ENCODE measurements at regions not wholly inside any gene's neighbourhood (a gene's known extent, or its start where the extent isn't known, plus 50 kb on each side); places are given as distances from the start of the nearest gene placed in this dataset.

DNA sequence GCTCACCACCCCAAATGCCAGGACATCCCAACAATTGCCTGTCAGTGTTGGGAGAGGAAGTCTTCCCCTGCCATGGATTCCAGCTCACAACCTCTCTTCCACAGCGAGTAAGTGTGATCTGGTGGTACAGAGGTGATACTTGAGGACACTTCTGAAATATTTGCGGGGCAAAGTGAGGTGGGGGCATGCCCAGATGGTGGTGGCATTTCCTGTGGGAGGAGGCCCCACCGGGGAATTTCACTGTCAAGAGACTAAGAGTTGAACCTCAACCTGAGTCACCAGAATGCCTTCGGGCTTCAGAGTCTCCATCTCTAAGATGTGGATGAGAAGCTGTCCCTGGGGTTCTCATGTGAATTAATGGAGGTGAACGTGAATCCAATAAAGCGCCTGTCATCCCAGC, 122.3 kb upstream of the RFLNA start:
- no peak overlapping the region for H4K8ac ChIP-seq (replicated peaks; ENCODE audit: insufficient read length, low read depth, low read length)
- no peak overlapping the region for H2BK20ac ChIP-seq (ENCODE audit: low read depth, low read length, poor library complexity, severe bottlenecking)
- no peak overlapping the region for H2BK120ac ChIP-seq (ENCODE audit: low read depth, low read length, poor library complexity, severe bottlenecking)
- H3K14ac ChIP-seq (ENCODE audit: insufficient read depth, low read length) = no peak overlapping the region
- no peak overlapping the region for H2BK5ac ChIP-seq (ENCODE audit: insufficient read length, low read length)
- H4K91ac ChIP-seq (ENCODE audit: insufficient read length, low read depth, low read length) = no peak overlapping the region
- H3K56ac ChIP-seq (ENCODE audit: insufficient read length, low read depth, low read length) = no peak overlapping the region
- H3K4me3 Mint-ChIP-seq = no peak overlapping the region
- H3K36me3 Mint-ChIP-seq (ENCODE audit: insufficient read depth in 1 of 3, low read depth in 3 of 3) = peaks cover 0 to 9% (median 5%) of the 10 kb centered on the region in 3 experiments; a peak in 5 of 7 replicates
- H3K79me2 ChIP-seq (ENCODE audit: insufficient read depth, low read length) = no peaks in the 10 kb centered on the region
- no peak overlapping the region for H3K18ac ChIP-seq (ENCODE audit: insufficient read length, low read depth, low read length)
- H3K4me1 ChIP-seq (ENCODE audit: insufficient read depth, low read length) = peaks cover 3% of the 10 kb centered on the region; the same call in 1 of the 2 replicates
- no peak overlapping the region for H4K5ac ChIP-seq (ENCODE audit: insufficient read length, low read depth, low read length)
- no peak overlapping the region for H3K23ac ChIP-seq (ENCODE audit: insufficient read length, low read depth, low read length)
- H3K27me3 ChIP-seq (ENCODE audit: insufficient read depth, low read length) = no peaks in the 10 kb centered on the region
- H2AFZ ChIP-seq (ENCODE audit: low read length) = no peak overlapping the region
- H3K79me1 ChIP-seq (ENCODE audit: insufficient read depth, low read depth, low read length, poor library complexity, severe bottlenecking) = no peaks in the 10 kb centered on the region
- no peak overlapping the region for H3K4me2 ChIP-seq (ENCODE audit: insufficient read depth, insufficient read length, low read length)
- no peak overlapping the region for H2AK5ac ChIP-seq (ENCODE audit: insufficient read length, low read length)
- H3T11ph ChIP-seq (ENCODE audit: low read length) = no peak overlapping the region
- no peak overlapping the region for H3K9ac ChIP-seq (ENCODE audit: extremely low read depth, insufficient read length, low read length)
- H4K20me1 ChIP-seq (ENCODE audit: control insufficient read depth, insufficient read depth, insufficient read length) = no peaks in the 10 kb centered on the region
- H2BK15ac ChIP-seq (ENCODE audit: low read depth, low read length) = no peak overlapping the region
- TF ChIP-seq, protein P1, sequence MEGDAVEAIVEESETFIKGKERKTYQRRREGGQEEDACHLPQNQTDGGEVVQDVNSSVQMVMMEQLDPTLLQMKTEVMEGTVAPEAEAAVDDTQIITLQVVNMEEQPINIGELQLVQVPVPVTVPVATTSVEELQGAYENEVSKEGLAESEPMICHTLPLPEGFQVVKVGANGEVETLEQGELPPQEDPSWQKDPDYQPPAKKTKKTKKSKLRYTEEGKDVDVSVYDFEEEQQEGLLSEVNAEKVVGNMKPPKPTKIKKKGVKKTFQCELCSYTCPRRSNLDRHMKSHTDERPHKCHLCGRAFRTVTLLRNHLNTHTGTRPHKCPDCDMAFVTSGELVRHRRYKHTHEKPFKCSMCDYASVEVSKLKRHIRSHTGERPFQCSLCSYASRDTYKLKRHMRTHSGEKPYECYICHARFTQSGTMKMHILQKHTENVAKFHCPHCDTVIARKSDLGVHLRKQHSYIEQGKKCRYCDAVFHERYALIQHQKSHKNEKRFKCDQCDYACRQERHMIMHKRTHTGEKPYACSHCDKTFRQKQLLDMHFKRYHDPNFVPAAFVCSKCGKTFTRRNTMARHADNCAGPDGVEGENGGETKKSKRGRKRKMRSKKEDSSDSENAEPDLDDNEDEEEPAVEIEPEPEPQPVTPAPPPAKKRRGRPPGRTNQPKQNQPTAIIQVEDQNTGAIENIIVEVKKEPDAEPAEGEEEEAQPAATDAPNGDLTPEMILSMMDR (conservative IDR thresholded peaks at IDR 0.05) = no peak
- no peak overlapping the region for H3K4ac ChIP-seq (ENCODE audit: low read depth, low read length)
- no CpG with 5 or more reads among the region's 6 CpGs for WGBS (ENCODE audit: extremely low coverage, insufficient read length, low lambda C conversion rate)
- H3K9me3 ChIP-seq (ENCODE audit: control insufficient read depth, low read depth, low read length) = no peaks in the 10 kb centered on the region
- no peaks in the 10 kb centered on the region for H3K23me2 ChIP-seq (ENCODE audit: insufficient read length, low read depth, low read length, poor library complexity, severe bottlenecking)
- H2BK12ac ChIP-seq (ENCODE audit: insufficient read length, low read depth, low read length) = no peak overlapping the region
- H3K4me1 Mint-ChIP-seq = peaks cover 21 to 23% of the 10 kb centered on the region in 2 experiments
- H3K27ac Mint-ChIP-seq = no peak overlapping the region
- H3K27ac ChIP-seq (ENCODE audit: insufficient read length, low read depth, low read length) = no peak overlapping the region
- peaks cover 7% of the 10 kb centered on the region for H3K27me3 Mint-ChIP-seq (ENCODE audit: low read depth)
- DNase-seq = no peak
- H3K9me3 Mint-ChIP-seq = peaks cover 7 to 10% of the 10 kb centered on the region in 2 experiments; a peak in 4 of 5 replicates

All from H9 (cell line).